BJ (cell line): ENCODE measurements at regions not wholly inside any gene's neighbourhood (a gene's known extent, or its start where the extent isn't known, plus 50 kb on each side); places are given as distances from the start of the nearest gene placed in this dataset.
A peak's percentile ranks its signal among the peaks of the same experiment; 100 is the strongest.

Experiments
- CTCF ChIA-PET: fragments of 350-600 bp; formaldehyde crosslinking; extraction: SDS; loops from one replicate; lab custom pipeline; 2021; ENCODE audit warnings: antibody characterized with exemption, inconsistent platforms; lab: Yijun Ruan, JAX
- POLR2A ChIA-PET: fragments of 300-600 bp; sonication (Branson Sonifier 250); formaldehyde crosslinking; extraction: SDS; loops from one replicate; lab custom pipeline; 2021; ENCODE audit warnings: antibody characterized with exemption; lab: Charles Lee
- DNase-seq: peaks from one replicate; pipeline ENCODE4 v3.0.0-alpha.2; 2011; ENCODE audit warnings: low read depth
- H3K27me3 ChIP-seq: 2 replicates; pipeline ENCODE4 v1.6.0; 2011; ENCODE audit warnings: low read length; ENCODE audit not compliant: control insufficient read depth, insufficient read depth
- H3K36me3 ChIP-seq: 2 replicates; pipeline ENCODE4 v1.5.1; 2011; ENCODE audit warnings: low read length; ENCODE audit not compliant: control insufficient read depth, insufficient read depth
- H3K4me3 ChIP-seq: 2 replicates; pipeline ENCODE4 v1.5.1; 2011; ENCODE audit warnings: low read depth, mild to moderate bottlenecking, control low read depth, low read length
- TF ChIP-seq, protein P1 (sequence below): IDR thresholded peaks from 2 replicates; pipeline ENCODE4 v1.5.1; 2011; ENCODE audit warnings: low read depth, mild to moderate bottlenecking, control low read depth, inconsistent platforms, low read length, moderate library complexity; ENCODE audit not compliant: insufficient read depth

DNA sequence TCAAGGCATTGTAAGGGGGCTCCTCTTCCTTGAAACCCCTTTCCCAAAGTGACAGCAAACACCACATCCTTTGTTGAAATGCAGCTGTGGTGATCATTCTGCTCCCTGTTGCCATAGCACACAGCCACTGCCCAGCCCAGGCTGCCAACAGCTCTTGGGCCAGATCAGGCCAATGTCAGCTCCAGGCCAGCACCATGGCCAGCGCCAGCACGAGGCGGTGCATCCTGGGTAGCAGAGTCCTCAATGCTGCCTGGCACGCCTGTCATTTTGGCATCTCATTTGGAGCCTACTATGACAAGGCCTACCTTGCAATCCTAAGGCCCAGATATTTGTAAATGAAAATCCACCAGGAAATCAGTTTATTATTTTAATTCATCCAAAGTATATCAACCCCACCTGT lies 390.6 kb downstream of the DNAH5 start:
- TF ChIP-seq, protein P1, sequence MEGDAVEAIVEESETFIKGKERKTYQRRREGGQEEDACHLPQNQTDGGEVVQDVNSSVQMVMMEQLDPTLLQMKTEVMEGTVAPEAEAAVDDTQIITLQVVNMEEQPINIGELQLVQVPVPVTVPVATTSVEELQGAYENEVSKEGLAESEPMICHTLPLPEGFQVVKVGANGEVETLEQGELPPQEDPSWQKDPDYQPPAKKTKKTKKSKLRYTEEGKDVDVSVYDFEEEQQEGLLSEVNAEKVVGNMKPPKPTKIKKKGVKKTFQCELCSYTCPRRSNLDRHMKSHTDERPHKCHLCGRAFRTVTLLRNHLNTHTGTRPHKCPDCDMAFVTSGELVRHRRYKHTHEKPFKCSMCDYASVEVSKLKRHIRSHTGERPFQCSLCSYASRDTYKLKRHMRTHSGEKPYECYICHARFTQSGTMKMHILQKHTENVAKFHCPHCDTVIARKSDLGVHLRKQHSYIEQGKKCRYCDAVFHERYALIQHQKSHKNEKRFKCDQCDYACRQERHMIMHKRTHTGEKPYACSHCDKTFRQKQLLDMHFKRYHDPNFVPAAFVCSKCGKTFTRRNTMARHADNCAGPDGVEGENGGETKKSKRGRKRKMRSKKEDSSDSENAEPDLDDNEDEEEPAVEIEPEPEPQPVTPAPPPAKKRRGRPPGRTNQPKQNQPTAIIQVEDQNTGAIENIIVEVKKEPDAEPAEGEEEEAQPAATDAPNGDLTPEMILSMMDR = no peak
- Histone ChIP-seq H3K36me3 (no peaks in the 10 kb centered on the region), H3K4me3 (no peak overlapping the region), H3K27me3 (no peaks in the 10 kb centered on the region)
- no peak for DNase-seq
- ChIA-PET CTCF (no interaction called here), POLR2A (no interaction called here)

DNA sequence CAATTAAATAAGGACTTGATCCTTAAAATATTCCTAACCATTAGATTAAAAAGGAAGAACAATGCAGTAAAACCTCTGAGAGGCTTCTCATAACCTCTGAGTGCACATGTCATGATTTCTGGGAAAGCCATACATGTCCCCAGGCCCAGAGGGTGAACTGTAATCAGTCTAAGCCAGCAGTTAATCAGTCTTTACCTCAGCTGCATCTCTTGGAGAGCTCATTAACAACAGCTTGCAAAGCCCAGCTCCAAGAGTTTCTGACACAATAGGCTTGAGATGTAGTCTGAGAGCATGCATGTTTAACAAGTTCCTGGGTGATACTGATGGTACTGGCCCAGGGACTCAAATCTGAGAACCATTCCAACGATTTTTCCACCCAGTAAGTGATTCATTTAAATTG lies 392.1 kb downstream of the DNAH5 start:
- TF ChIP-seq, protein P1 = no peak
- CTCF ChIA-PET = no interaction called here
- Histone ChIP-seq H3K4me3 (no peak overlapping the region), H3K27me3 (no peaks in the 10 kb centered on the region), H3K36me3 (no peaks in the 10 kb centered on the region)
- POLR2A ChIA-PET = no interaction called here
- no peak for DNase-seq

DNA sequence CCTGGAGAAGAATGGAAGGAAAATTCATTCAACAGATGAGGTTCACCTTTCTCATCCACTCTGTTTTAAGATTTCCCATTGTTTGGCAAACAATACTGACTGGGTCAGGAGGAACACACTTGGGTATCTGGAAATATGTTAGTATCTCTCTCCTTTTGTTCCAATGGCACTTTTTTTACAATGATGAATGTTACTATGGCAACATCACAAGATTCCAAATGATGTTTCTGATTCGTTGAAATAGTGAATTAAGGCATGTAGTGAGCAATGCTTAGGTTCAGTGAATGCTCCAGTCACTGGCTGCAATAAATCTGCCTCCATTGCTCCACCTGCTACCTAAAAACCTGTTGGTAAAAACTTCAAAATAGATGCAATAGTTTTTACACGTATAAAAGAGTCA lies 392.8 kb downstream of the DNAH5 start:
- Histone ChIP-seq H3K36me3 (no peaks in the 10 kb centered on the region), H3K27me3 (no peaks in the 10 kb centered on the region), H3K4me3 (no peak overlapping the region)
- ChIA-PET CTCF (no interaction called here), POLR2A (no interaction called here)
- TF ChIP-seq, protein P1 = no peak
- DNase-seq = no peak

DNA sequence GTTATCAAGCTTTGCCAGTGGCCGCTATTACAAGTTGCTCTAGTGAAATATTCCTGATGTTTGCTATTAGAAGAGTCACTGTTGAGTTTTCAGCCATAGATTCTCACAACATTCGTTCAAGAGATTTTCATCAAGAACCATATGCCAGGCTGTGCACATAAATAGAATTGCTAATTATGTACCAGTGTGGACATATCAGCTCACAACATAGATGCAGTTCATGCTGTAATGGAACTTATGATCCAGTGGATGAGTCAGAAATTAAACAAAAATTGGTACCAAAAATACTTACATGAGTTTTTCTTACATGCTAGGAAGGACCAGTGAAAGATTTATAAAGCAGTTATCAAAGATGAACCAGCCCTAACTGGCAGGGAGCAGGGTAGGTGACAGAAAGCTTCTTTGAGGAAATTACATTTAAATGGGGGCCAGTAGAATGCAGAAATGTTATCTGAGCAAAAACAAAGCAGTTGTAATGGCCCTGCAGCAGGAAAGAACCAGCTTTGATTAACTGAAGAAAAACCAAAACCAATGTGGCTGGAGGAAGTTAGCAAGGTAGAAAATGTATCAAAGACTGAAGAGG lies 404.2 kb downstream of the DNAH5 start:
- no peak for DNase-seq
- TF ChIP-seq, protein P1 = no peak
- Histone ChIP-seq H3K27me3 (no peaks in the 10 kb centered on the region), H3K36me3 (no peaks in the 10 kb centered on the region), H3K4me3 (no peak overlapping the region)
- ChIA-PET CTCF (no interaction called here), POLR2A (no interaction called here)

DNA sequence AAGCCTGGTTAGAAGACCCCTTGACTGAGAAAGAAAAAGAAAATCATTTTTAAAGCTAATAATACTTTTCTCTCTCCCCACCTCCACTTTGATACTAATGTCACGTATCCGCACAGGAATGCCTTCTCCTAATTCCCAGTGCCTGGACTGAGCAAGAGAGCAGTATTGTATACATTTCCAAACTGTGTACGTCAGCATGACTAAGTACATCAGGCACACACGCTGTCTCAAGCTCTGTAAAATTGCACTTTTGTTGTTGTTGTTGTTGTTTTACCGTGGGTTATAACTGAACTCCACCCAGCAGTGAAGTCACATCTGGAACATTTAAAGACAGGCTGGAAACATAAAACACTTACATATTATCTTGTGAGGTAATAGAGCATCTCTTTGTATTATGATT lies 407.6 kb downstream of the DNAH5 start:
- POLR2A ChIA-PET = no interaction called here
- TF ChIP-seq, protein P1 = no peak
- CTCF ChIA-PET = interaction anchor here (0.5 to 0.6 kb wide), 2 partner anchors 297 to 337 kb away, joined by 3 read pairs; no protein-coding TSS in a partner anchor

More for the DNA sequence above, 407.6 kb downstream of the DNAH5 start:
- Histone ChIP-seq H3K27me3 (no peaks in the 10 kb centered on the region), H3K4me3 (no peak overlapping the region), H3K36me3 (no peaks in the 10 kb centered on the region)
- peak; percentile 5 for DNase-seq
